SU-DHL-6 (cell line): ENCODE measurements at regions not wholly inside any gene's neighbourhood (a gene's known extent, or its start where the extent isn't known, plus 50 kb on each side); places are given as distances from the start of the nearest gene placed in this dataset.

Source experiments
- H2AFZ ChIP-seq: fragments of 200-600 bp; sonication (generic); 2 replicates; pipeline ENCODE4 v1.6.1; 2014; ENCODE audit warnings: low read depth, mild to moderate bottlenecking, moderate library complexity, mixed read lengths, antibody characterized with exemption, low read length; ENCODE audit not compliant: severe bottlenecking
- H3F3A ChIP-seq: fragments of 200-600 bp; shearing (Covaris generic); 2 replicates; pipeline ENCODE4 v1.6.0; 2016; ENCODE audit warnings: antibody characterized with exemption, mild to moderate bottlenecking; ENCODE audit not compliant: insufficient read depth
- H3K27ac ChIP-seq: fragments of 200-600 bp; sonication (generic); 2 replicates; pipeline ENCODE4 v1.5.1; 2016; ENCODE audit warnings: low read depth, mild to moderate bottlenecking, low read length, moderate library complexity, mixed read lengths
- H3K27me3 ChIP-seq: fragments of 200-600 bp; sonication (generic), shearing (Covaris generic); 2 replicates; pipeline ENCODE4 v1.6.0; 2014; ENCODE audit warnings: mild to moderate bottlenecking, low read length
- H3K36me3 ChIP-seq: fragments of 200-600 bp; sonication (generic); 2 replicates; pipeline ENCODE4 v1.6.1; 2014; ENCODE audit warnings: mild to moderate bottlenecking, low read length, mixed read lengths
- H3K4me2 ChIP-seq: fragments of 300-600, 200-600 bp; shearing (Covaris generic), sonication (generic); 2 replicates; pipeline ENCODE4 v1.6.0; 2014; ENCODE audit warnings: low read length, low read depth, mild to moderate bottlenecking; ENCODE audit not compliant: poor library complexity, severe bottlenecking
- H3K4me3 ChIP-seq: fragments of 200-600 bp; sonication (generic); 2 replicates; pipeline ENCODE4 v1.5.1; 2014; ENCODE audit warnings: antibody characterized with exemption, low read length, mild to moderate bottlenecking, mixed read lengths; ENCODE audit not compliant: insufficient read depth, poor library complexity, severe bottlenecking
- H3K79me2 ChIP-seq: fragments of 200-600 bp; sonication (generic); 2 replicates; pipeline ENCODE4 v1.6.1; 2014; ENCODE audit warnings: mild to moderate bottlenecking, low read length, moderate library complexity; ENCODE audit not compliant: insufficient read depth
- H3K9ac ChIP-seq: fragments of 200-600 bp; sonication (generic); 2 replicates; pipeline ENCODE4 v1.7.0; 2014; ENCODE audit warnings: mild to moderate bottlenecking, low read length
- H3K9me2 ChIP-seq: fragments of 200-600 bp; sonication (generic); replicated peaks from 2 replicates; pipeline ENCODE4 v1.6.1; 2014; ENCODE audit warnings: low read length; ENCODE audit not compliant: insufficient read depth
- H3K9me3 ChIP-seq: fragments of 200-600 bp; sonication (generic); 2 replicates; pipeline ENCODE4 v1.6.1; 2014; ENCODE audit warnings: low read length, mixed read lengths; ENCODE audit not compliant: insufficient read depth
- H4K20me1 ChIP-seq: fragments of 200-600 bp; sonication (generic); 2 replicates; pipeline ENCODE4 v1.6.1; 2014; ENCODE audit warnings: low read depth, mild to moderate bottlenecking, antibody characterized with exemption, low read length, moderate library complexity, mixed read lengths
- EZH2phosphoT487 ChIP-seq: fragments of 200-600 bp; sonication (generic), shearing (Covaris generic); conservative IDR thresholded peaks from 2 replicates; pipeline ENCODE4 v1.6.1; 2018; ENCODE audit warnings: mild to moderate bottlenecking, antibody characterized with exemption, low read length, moderate library complexity, mixed read lengths
- TF ChIP-seq, protein P1 (sequence below): fragments of 200-600 bp; sonication (generic); IDR thresholded peaks from one replicate; pipeline ENCODE4 v1.5.1; 2017; ENCODE audit warnings: antibody characterized with exemption, mild to moderate bottlenecking, low read length, moderate library complexity; ENCODE audit not compliant: insufficient read depth, poor library complexity, severe bottlenecking

DNA sequence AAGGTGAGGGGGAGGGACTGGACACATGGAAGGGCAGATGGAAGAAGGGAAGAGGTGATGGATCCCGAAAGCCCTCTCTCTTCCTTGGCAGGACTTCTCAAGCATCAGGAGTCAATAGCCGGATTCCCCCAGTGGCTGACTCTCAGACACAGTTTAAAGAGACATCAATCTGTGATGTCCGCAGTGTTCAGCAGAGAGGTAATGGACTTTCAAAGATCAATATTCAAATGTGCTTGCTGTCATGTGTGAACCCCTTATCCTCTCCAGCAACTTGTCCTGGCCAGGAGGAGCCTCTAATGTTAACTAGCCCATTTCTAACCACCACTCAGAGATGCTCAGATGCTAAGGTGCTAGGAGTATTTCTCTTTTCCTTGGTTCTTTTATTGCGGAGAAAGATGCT lies 392.2 kb downstream of the IRX1 start:
- H3K9ac ChIP-seq = no peak overlapping the region
- no peaks in the 10 kb centered on the region for H3K36me3 ChIP-seq
- no peak overlapping the region for H2AFZ ChIP-seq
- H3K4me3 ChIP-seq = no peak overlapping the region
- H3K4me2 ChIP-seq = no peak overlapping the region
- no peak for TF ChIP-seq EZH2phosphoT487
- TF ChIP-seq, protein P1, sequence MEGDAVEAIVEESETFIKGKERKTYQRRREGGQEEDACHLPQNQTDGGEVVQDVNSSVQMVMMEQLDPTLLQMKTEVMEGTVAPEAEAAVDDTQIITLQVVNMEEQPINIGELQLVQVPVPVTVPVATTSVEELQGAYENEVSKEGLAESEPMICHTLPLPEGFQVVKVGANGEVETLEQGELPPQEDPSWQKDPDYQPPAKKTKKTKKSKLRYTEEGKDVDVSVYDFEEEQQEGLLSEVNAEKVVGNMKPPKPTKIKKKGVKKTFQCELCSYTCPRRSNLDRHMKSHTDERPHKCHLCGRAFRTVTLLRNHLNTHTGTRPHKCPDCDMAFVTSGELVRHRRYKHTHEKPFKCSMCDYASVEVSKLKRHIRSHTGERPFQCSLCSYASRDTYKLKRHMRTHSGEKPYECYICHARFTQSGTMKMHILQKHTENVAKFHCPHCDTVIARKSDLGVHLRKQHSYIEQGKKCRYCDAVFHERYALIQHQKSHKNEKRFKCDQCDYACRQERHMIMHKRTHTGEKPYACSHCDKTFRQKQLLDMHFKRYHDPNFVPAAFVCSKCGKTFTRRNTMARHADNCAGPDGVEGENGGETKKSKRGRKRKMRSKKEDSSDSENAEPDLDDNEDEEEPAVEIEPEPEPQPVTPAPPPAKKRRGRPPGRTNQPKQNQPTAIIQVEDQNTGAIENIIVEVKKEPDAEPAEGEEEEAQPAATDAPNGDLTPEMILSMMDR = no peak
- no peaks in the 10 kb centered on the region for H3K79me2 ChIP-seq
- H3F3A ChIP-seq = no peaks in the 10 kb centered on the region
- no peaks in the 10 kb centered on the region for H3K27me3 ChIP-seq
- H4K20me1 ChIP-seq = no peaks in the 10 kb centered on the region
- H3K27ac ChIP-seq = no peak overlapping the region
- no peaks in the 10 kb centered on the region for H3K9me2 ChIP-seq
- H3K9me3 ChIP-seq = no peaks in the 10 kb centered on the region

DNA sequence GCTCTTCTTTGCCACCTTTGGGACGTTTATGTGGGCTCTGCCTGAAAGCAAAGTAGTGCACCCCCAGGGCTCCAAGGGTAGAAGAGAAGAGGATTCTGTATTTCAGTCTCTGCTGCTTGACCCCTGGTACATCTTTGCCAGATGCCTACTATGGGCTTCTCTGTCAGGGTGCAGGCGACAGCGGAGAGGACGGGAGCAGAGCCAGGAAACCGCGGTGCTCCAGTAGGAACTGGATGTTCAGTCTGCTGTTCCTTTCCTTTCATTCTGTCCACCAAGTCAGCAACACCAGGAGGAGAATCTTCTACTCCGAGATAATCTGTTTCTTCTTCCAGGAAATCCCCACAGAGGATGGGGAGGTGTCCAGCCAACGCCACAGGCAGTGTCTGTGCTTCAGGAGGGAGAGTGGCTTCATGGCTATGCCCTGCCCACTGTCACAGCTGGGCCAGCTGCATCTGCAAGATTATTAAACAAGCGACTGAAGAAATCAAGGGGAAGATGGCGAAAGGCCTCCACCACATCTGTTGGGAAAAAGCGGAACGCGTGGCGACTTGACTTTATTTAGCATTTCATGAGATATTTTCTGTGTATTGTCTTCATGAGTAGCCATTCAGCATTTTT lies 398.3 kb downstream of the IRX1 start:
- TF ChIP-seq, protein P1 = no peak
- no peak for TF ChIP-seq EZH2phosphoT487
- H4K20me1 ChIP-seq = no peaks in the 10 kb centered on the region
- no peaks in the 10 kb centered on the region for H3K9me3 ChIP-seq
- H3K27ac ChIP-seq = no peak overlapping the region
- no peak overlapping the region for H3K4me3 ChIP-seq
- no peak overlapping the region for H2AFZ ChIP-seq
- no peaks in the 10 kb centered on the region for H3K9me2 ChIP-seq
- H3K36me3 ChIP-seq = no peaks in the 10 kb centered on the region
- H3F3A ChIP-seq = no peaks in the 10 kb centered on the region
- no peak overlapping the region for H3K9ac ChIP-seq
- no peaks in the 10 kb centered on the region for H3K79me2 ChIP-seq
- no peak overlapping the region for H3K4me2 ChIP-seq
- H3K27me3 ChIP-seq = no peaks in the 10 kb centered on the region

DNA sequence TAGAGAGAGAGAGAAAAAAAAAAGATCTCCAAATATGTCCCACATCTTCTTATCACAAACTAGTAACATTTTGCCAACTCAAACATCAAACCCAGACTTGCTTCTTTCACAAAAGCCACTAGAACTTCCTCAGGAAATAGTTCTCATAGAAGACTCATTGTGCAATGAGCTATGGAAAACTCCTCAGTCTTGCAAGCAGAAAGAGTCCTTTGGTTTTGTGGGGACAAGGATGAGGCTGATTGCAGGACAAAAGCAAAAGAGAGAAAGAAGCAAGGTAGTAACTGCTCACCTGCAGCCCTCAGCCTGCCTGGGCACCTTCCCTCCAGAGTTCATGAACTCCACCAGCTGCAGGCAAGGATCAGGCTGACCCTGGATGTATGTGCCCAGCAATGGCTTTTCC lies 399.0 kb downstream of the IRX1 start:
- Histone ChIP-seq H3K4me2 (no peak overlapping the region), H3K27me3 (no peaks in the 10 kb centered on the region), H3K9me2 (no peaks in the 10 kb centered on the region), H3K79me2 (no peaks in the 10 kb centered on the region), H3K4me3 (no peak overlapping the region), H3K9ac (no peak overlapping the region), H4K20me1 (no peaks in the 10 kb centered on the region), H3F3A (no peaks in the 10 kb centered on the region), H3K36me3 (no peaks in the 10 kb centered on the region), H3K27ac (no peak overlapping the region), H2AFZ (no peak overlapping the region), H3K9me3 (no peaks in the 10 kb centered on the region)
- TF ChIP-seq EZH2phosphoT487 = no peak
- TF ChIP-seq, protein P1 = no peak
